Activated T-cell treated with anti-CD3 and anti-CD28 coated beads, Interleukin-2, amount 50 U/mL, for 24 hours (primary cell): ENCODE measurements at regions not wholly inside any gene's neighbourhood (a gene's known extent, or its start where the extent isn't known, plus 50 kb on each side); places are given as distances from the start of the nearest gene placed in this dataset.

Experiments
- DNase-seq: peaks from one replicate; pipeline ENCODE4 v3.0.0-alpha.2; 2020
- H3K27ac Mint-ChIP-seq: 2 replicates; pipeline ENCODE4 v1.8.0; 2020; ENCODE audit warnings: mild to moderate bottlenecking, mixed read lengths
- H3K27me3 Mint-ChIP-seq: 2 replicates; pipeline ENCODE4 v1.8.0; 2020; ENCODE audit warnings: mixed read lengths
- H3K36me3 Mint-ChIP-seq: 2 replicates; pipeline ENCODE4 v1.8.0; 2020; ENCODE audit warnings: low read depth, mixed read lengths
- H3K4me1 Mint-ChIP-seq: 2 replicates; pipeline ENCODE4 v1.8.0; 2020; ENCODE audit warnings: low read depth, mixed read lengths
- H3K4me3 Mint-ChIP-seq: 2 replicates; pipeline ENCODE4 v1.8.0; 2020; ENCODE audit warnings: mild to moderate bottlenecking, moderate library complexity, mixed read lengths
- H3K9me3 Mint-ChIP-seq: 2 replicates; pipeline ENCODE4 v1.8.0; 2020; ENCODE audit warnings: mixed read lengths

DNA sequence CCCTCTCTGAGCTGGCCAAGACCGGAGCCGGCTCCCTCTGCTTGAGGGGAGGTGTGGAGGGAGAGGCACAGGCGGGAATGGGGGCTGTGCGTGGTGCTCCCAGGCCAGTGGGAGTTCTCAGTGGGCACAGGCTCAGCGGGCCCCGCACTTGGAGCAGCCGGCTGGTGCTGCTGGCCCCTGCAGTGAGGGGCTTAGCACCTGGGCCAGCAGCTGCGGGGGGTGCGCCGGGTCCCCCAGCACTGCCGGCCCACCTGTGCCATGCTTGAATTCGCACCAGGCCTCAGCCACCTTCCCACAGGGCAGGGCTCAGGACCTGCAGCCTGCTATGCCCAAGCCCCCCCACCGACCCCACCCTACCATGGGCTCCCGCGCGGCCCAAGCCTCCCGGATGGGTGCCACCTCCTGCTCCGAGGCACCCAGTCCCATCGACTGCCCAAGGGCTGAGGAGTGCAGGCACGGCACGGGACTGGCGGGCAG lies 602.5 kb downstream of the KCTD8 start:
- no peak for DNase-seq
- Mint-ChIP-seq H3K4me1 (no peaks in the 10 kb centered on the region), H3K9me3 (peaks cover 11% of the 10 kb centered on the region), H3K27me3 (no peaks in the 10 kb centered on the region), H3K36me3 (no peaks in the 10 kb centered on the region), H3K27ac (no peak overlapping the region), H3K4me3 (no peak overlapping the region)

DNA sequence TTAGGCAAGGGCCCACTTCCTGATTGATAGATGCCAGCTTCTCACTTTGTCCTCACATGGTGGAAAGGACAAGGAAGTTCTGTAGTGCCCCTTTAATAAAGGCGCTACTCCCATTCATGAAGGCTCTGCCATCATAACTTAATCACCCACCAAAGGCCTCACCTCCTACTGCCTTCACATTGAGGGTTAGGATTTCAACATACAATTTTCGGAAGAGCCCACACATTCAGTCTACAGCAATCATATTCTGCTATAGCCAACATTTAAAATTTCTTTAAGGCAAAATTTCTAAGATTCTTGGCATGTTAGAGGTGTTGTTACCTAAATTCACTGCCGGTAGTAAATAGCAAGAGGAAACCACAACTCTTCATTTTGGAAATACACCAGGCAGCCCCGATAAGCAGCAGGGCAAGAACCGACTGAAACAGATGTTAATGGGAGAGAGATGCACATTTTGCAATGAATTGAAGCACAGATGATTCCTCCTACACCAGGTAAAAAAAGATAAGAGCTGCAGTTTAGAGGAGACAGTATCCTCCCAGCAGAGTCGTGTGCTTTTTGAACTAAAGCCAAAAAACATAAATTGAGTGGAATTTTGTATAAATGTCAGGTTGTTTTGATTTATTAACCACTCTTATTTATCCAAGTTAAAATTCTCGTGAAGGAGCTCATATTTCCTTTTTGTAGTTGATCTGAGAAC lies 594.9 kb downstream of the KCTD8 start:
- no peaks in the 10 kb centered on the region for H3K36me3 Mint-ChIP-seq
- H3K27me3 Mint-ChIP-seq = no peaks in the 10 kb centered on the region
- no peak overlapping the region for H3K4me3 Mint-ChIP-seq
- H3K9me3 Mint-ChIP-seq = peaks cover 21% of the 10 kb centered on the region
- no peak for DNase-seq
- no peaks in the 10 kb centered on the region for H3K4me1 Mint-ChIP-seq
- H3K27ac Mint-ChIP-seq = no peak overlapping the region

GRCh38 chr4:43855283-43855682 lies 593.3 kb downstream of the KCTD8 start:
- Mint-ChIP-seq H3K27me3 (no peaks in the 10 kb centered on the region), H3K4me1 (no peaks in the 10 kb centered on the region), H3K27ac (no peak overlapping the region), H3K36me3 (no peaks in the 10 kb centered on the region), H3K4me3 (no peak overlapping the region), H3K9me3 (peaks cover 19% of the 10 kb centered on the region)
- DNase-seq = no peak

- DNase-seq = no peak
- no peak overlapping the region for H3K4me3 Mint-ChIP-seq
- H3K27me3 Mint-ChIP-seq = no peaks in the 10 kb centered on the region
- H3K27ac Mint-ChIP-seq = no peak overlapping the region
- peaks cover 15% of the 10 kb centered on the region for H3K9me3 Mint-ChIP-seq
- no peaks in the 10 kb centered on the region for H3K4me1 Mint-ChIP-seq
- H3K36me3 Mint-ChIP-seq = no peaks in the 10 kb centered on the region
Measured at GRCh38 chr4:43864616-43865146, 583.9 kb downstream of the KCTD8 start.

GRCh38 chr4:43867908-43868307 lies 580.7 kb downstream of the KCTD8 start:
- H3K36me3 Mint-ChIP-seq = no peaks in the 10 kb centered on the region
- no peak overlapping the region for H3K27ac Mint-ChIP-seq
- H3K9me3 Mint-ChIP-seq = peaks cover 15% of the 10 kb centered on the region
- H3K4me3 Mint-ChIP-seq = no peak overlapping the region
- no peaks in the 10 kb centered on the region for H3K27me3 Mint-ChIP-seq
- no peak for DNase-seq
- H3K4me1 Mint-ChIP-seq = no peaks in the 10 kb centered on the region

GRCh38 chr4:43875655-43876054 lies 573.0 kb downstream of the KCTD8 start:
- Mint-ChIP-seq H3K4me3 (no peak overlapping the region), H3K4me1 (no peaks in the 10 kb centered on the region), H3K36me3 (no peaks in the 10 kb centered on the region), H3K27ac (no peak overlapping the region), H3K27me3 (no peaks in the 10 kb centered on the region), H3K9me3 (peaks cover 15% of the 10 kb centered on the region)
- DNase-seq = no peak

GRCh38 chr4:43882470-43882869 lies 566.1 kb downstream of the KCTD8 start:
- peaks cover 9% of the 10 kb centered on the region for H3K9me3 Mint-ChIP-seq

GRCh38 chr4:43886196-43886595 lies 562.4 kb downstream of the KCTD8 start:
- Mint-ChIP-seq H3K36me3 (no peaks in the 10 kb centered on the region), H3K4me1 (no peaks in the 10 kb centered on the region), H3K27ac (no peak overlapping the region), H3K4me3 (no peak overlapping the region), H3K9me3 (peaks cover 10% of the 10 kb centered on the region), H3K27me3 (no peaks in the 10 kb centered on the region)
- DNase-seq = no peak

More at GRCh38 chr4:43882470-43882869, 566.1 kb downstream of the KCTD8 start:
- Mint-ChIP-seq H3K4me3 (no peak overlapping the region), H3K4me1 (no peaks in the 10 kb centered on the region), H3K36me3 (no peaks in the 10 kb centered on the region), H3K27me3 (no peaks in the 10 kb centered on the region), H3K27ac (no peak overlapping the region)
- DNase-seq = no peak

GRCh38 chr4:43898836-43899235 lies 549.8 kb downstream of the KCTD8 start:
- Mint-ChIP-seq H3K4me3 (no peak overlapping the region), H3K27ac (no peak overlapping the region), H3K27me3 (no peaks in the 10 kb centered on the region), H3K4me1 (no peaks in the 10 kb centered on the region), H3K9me3 (peaks cover 23% of the 10 kb centered on the region), H3K36me3 (no peaks in the 10 kb centered on the region)
- DNase-seq = no peak

DNA sequence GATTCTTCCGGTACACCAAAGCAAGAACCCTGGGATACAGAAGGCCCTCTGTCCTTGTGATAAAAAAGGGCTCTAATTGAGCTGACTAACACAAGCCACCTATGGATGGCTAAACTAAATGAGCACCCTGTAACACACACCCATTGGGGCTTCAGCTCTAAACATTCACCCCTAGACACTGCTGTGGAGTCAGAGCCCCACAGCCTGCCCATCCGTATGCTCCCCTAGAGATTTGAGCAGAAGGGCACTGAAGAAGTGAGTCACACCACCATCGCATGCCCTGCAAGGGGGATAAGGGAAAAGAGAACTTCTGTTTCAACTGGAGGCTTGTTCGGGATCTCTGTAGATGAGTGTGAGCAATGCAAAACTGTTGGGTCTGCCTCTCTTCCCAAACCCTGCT lies 545.2 kb downstream of the KCTD8 start:
- no peaks in the 10 kb centered on the region for H3K27me3 Mint-ChIP-seq
- H3K36me3 Mint-ChIP-seq = no peaks in the 10 kb centered on the region
- H3K4me1 Mint-ChIP-seq = no peaks in the 10 kb centered on the region
- peaks cover 6% of the 10 kb centered on the region for H3K9me3 Mint-ChIP-seq
- no peak for DNase-seq
- no peak overlapping the region for H3K27ac Mint-ChIP-seq
- H3K4me3 Mint-ChIP-seq = no peak overlapping the region

GRCh38 chr4:43918377-43918776 lies 530.2 kb downstream of the KCTD8 start:
- Mint-ChIP-seq H3K4me3 (no peak overlapping the region), H3K36me3 (no peaks in the 10 kb centered on the region), H3K27me3 (no peaks in the 10 kb centered on the region), H3K9me3 (peaks cover 23% of the 10 kb centered on the region), H3K4me1 (no peaks in the 10 kb centered on the region), H3K27ac (no peak overlapping the region)
- DNase-seq = no peak

DNA sequence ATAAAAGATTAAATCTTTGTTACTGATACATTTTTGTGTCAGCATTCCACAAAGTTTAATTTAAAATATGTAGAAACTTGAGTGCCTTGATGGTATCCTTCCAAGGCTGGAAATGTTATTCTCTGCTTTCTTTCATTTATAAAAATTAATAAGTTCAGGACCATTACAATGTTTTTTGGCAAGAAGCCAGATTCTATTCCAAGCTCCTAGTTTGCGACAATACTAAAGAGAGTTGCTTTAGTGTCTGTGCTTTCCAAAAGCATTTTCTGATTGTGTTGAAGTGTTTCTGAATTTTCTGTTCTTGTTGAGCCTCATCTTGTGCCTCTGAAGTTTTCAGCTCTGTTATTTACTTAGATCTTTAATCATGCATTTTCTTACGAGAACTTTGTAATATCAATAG lies 516.2 kb downstream of the KCTD8 start:
- Mint-ChIP-seq H3K36me3 (no peaks in the 10 kb centered on the region), H3K9me3 (peaks cover 5% of the 10 kb centered on the region)

DNA sequence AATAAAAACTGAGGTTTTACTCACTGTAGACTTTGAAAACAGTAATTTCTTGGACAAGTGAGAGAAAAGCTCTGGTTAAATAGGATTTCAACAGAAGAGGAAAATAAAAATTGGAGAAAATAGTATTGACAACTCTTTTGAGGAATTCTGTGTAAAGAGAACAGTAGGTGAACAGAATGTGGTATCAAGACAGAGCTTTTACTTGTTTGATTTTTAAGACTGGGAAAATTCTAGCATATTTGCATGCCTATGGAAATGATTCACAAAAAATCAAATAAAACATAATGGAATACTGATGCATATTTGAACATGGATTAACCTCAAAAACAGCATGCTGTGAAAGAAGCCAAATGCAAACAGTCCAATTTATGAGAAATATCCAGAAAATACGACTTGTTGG lies 504.6 kb downstream of the KCTD8 start:
- Mint-ChIP-seq H3K4me1 (no peaks in the 10 kb centered on the region), H3K27ac (no peak overlapping the region), H3K9me3 (peaks cover 11% of the 10 kb centered on the region), H3K4me3 (no peak overlapping the region), H3K36me3 (no peaks in the 10 kb centered on the region), H3K27me3 (no peaks in the 10 kb centered on the region)
- no peak for DNase-seq

More for the DNA sequence above, 516.2 kb downstream of the KCTD8 start:
- no peak overlapping the region for H3K27ac Mint-ChIP-seq
- no peak overlapping the region for H3K4me3 Mint-ChIP-seq
- no peaks in the 10 kb centered on the region for H3K4me1 Mint-ChIP-seq
- no peak for DNase-seq
- no peaks in the 10 kb centered on the region for H3K27me3 Mint-ChIP-seq

GRCh38 chr4:43959976-43960375 lies 488.6 kb downstream of the KCTD8 start:
- Mint-ChIP-seq H3K36me3 (no peaks in the 10 kb centered on the region), H3K9me3 (peaks cover 3% of the 10 kb centered on the region), H3K4me1 (no peaks in the 10 kb centered on the region), H3K27me3 (no peaks in the 10 kb centered on the region), H3K4me3 (no peak overlapping the region), H3K27ac (no peak overlapping the region)
- DNase-seq = no peak

GRCh38 chr4:43968011-43968410 lies 480.6 kb downstream of the KCTD8 start:
- no peak overlapping the region for H3K27ac Mint-ChIP-seq
- no peaks in the 10 kb centered on the region for H3K27me3 Mint-ChIP-seq
- no peak for DNase-seq
- H3K9me3 Mint-ChIP-seq = peaks cover 12% of the 10 kb centered on the region
- no peak overlapping the region for H3K4me3 Mint-ChIP-seq
- H3K4me1 Mint-ChIP-seq = no peaks in the 10 kb centered on the region
- no peaks in the 10 kb centered on the region for H3K36me3 Mint-ChIP-seq
